Activated CD8-positive, alpha-beta memory T cell treated with anti-CD3 and anti-CD28 coated beads for 4 hours (primary cell): ENCODE measurements at regions not wholly inside any gene's neighbourhood (a gene's known extent, or its start where the extent isn't known, plus 50 kb on each side); places are given as distances from the start of the nearest gene placed in this dataset.
"Not testable (repeated sequence)": the region's sequence is repeated elsewhere in the genome, so short reads cannot be mapped to it uniquely, and the experiment has no call there.

Experiments
- DNase-seq, 2 donors: peaks; one replicate each; pipeline ENCODE4 v3.0.0-alpha.2; 2020; ENCODE audit warnings: low read depth in 2 of 2

GRCh38 chr6:26720663-26721218 lies 61.2 kb upstream of the ZNF322 start:
- DNase-seq: not testable (repeated sequence)

- not testable (repeated sequence) for DNase-seq
Measured at GRCh38 chr6:26730019-26730766, 70.6 kb upstream of the ZNF322 start.

GRCh38 chr6:26734776-26735472 lies 75.4 kb upstream of the ZNF322 start:
- not testable (repeated sequence) for DNase-seq

GRCh38 chr6:26739811-26740210 lies 80.3 kb upstream of the ZNF322 start:
- DNase-seq: no peak

GRCh38 chr6:26743157-26743821 lies 83.7 kb upstream of the ZNF322 start:
- no peak for DNase-seq

- no peak for DNase-seq
Measured at GRCh38 chr6:26743941-26744699, 84.6 kb upstream of the ZNF322 start.

- not testable (repeated sequence) for DNase-seq
Measured at GRCh38 chr6:26744837-26745282, 85.3 kb upstream of the ZNF322 start.

- not testable (repeated sequence) for DNase-seq
Measured at GRCh38 chr6:26745964-26746363, 86.4 kb upstream of the ZNF322 start.

GRCh38 chr6:26749126-26749758 lies 89.7 kb upstream of the ZNF322 start:
- DNase-seq: not testable (repeated sequence)

- DNase-seq: not testable (repeated sequence)
Measured at GRCh38 chr6:26749759-26750126, 90.2 kb upstream of the ZNF322 start.

GRCh38 chr6:26754212-26754611 lies 94.7 kb upstream of the ZNF322 start:
- no peak for DNase-seq

- DNase-seq: not testable (repeated sequence)
Measured at GRCh38 chr6:26754801-26755200, 95.3 kb upstream of the ZNF322 start.

GRCh38 chr6:26756067-26756805 lies 96.7 kb upstream of the ZNF322 start:
- DNase-seq: not testable (repeated sequence)

- DNase-seq: not testable (repeated sequence)
Measured at GRCh38 chr6:26766203-26766902, 106.8 kb upstream of the ZNF322 start.

- DNase-seq: not testable (repeated sequence)
Measured at GRCh38 chr6:26770941-26771666, 111.6 kb upstream of the ZNF322 start.

- not testable (repeated sequence) for DNase-seq
Measured at GRCh38 chr6:26773414-26773813, 113.9 kb upstream of the ZNF322 start.

- not testable (repeated sequence) for DNase-seq
Measured at GRCh38 chr6:26780563-26780962, 121.0 kb upstream of the ZNF322 start.

- not testable (repeated sequence) for DNase-seq
Measured at GRCh38 chr6:26795474-26796307, 136.1 kb upstream of the ZNF322 start.
